ENCODE measurements at regions not wholly inside any gene's neighbourhood (a gene's known extent, or its start where the extent isn't known, plus 50 kb on each side); places are given as distances from the start of the nearest gene placed in this dataset.

- peaks cover 27% of the 10 kb centered on the region for H3K27me3 ChIP-seq (ENCODE audit: low read depth)
- in situ Hi-C loops (cut with MboI; ENCODE audit: low sequenced_read_pairs), result loop anchor here (5.0 to 10.0 kb wide), 4 partner anchors 495 to 1025 kb away; no protein-coding TSS in a partner anchor
Measured at GRCh38 chr11:11789735-11790369, 51.9 kb upstream of the USP47 start.

GRCh38 chr11:11788063-11788710 is 53.6 kb upstream of the USP47 start:
- Histone ChIP-seq H3K27me3 (ENCODE audit: low read depth) (peaks cover 11% of the 10 kb centered on the region), H3K9me3 (no peaks in the 10 kb centered on the region), H3K36me3 (replicated peaks) (no peaks in the 10 kb centered on the region), H3K4me1 (no peaks in the 10 kb centered on the region), H3K4me3 (no peak overlapping the region)
- in situ Hi-C loops (cut with MboI; ENCODE audit: low sequenced_read_pairs), result loop anchor here (5.0 to 10.0 kb wide), 3 partner anchors 761 to 1023 kb away; no protein-coding TSS in a partner anchor
- no peak for DNase-seq (ENCODE audit: low spot score in 2 of 2)

More at GRCh38 chr11:11789735-11790369, 51.9 kb upstream of the USP47 start:
- H3K4me3 ChIP-seq, result no peak overlapping the region
- peak; percentile 6 to 41 for DNase-seq (ENCODE audit: low spot score in 2 of 2)
- no peaks in the 10 kb centered on the region for H3K36me3 ChIP-seq (replicated peaks)
- no peaks in the 10 kb centered on the region for H3K9me3 ChIP-seq
- H3K4me1 ChIP-seq, result no peaks in the 10 kb centered on the region

- H3K36me3 ChIP-seq (replicated peaks), result no peaks in the 10 kb centered on the region
- in situ Hi-C loops (cut with MboI; ENCODE audit: low sequenced_read_pairs), result loop anchor here (5.0 to 10.0 kb wide), 3 partner anchors 760 to 1023 kb away; no protein-coding TSS in a partner anchor
- DNase-seq (ENCODE audit: low spot score in 2 of 2), result peak; percentile 78 to 86
- H3K27me3 ChIP-seq (ENCODE audit: low read depth), result peaks cover 5% of the 10 kb centered on the region; the same call in 1 of the 2 replicates
- no peaks in the 10 kb centered on the region for H3K9me3 ChIP-seq
- no peaks in the 10 kb centered on the region for H3K4me1 ChIP-seq
- H3K4me3 ChIP-seq, result no peak overlapping the region
Measured at GRCh38 chr11:11787305-11788062, 54.3 kb upstream of the USP47 start.

GRCh38 chr11:11786771-11787170 is 55.0 kb upstream of the USP47 start:
- no peaks in the 10 kb centered on the region for H3K36me3 ChIP-seq (replicated peaks)
- H3K9me3 ChIP-seq, result no peaks in the 10 kb centered on the region
- H3K4me3 ChIP-seq, result no peak overlapping the region
- H3K27me3 ChIP-seq (ENCODE audit: low read depth), result no peaks in the 10 kb centered on the region
- no peaks in the 10 kb centered on the region for H3K4me1 ChIP-seq
- peak in 1 of 2 experiments; percentile 12 for DNase-seq (ENCODE audit: low spot score in 2 of 2)
- in situ Hi-C loops (cut with MboI; ENCODE audit: low sequenced_read_pairs), result loop anchor here (5.0 to 10.0 kb wide), 3 partner anchors 759 to 1022 kb away; no protein-coding TSS in a partner anchor

- Histone ChIP-seq H3K4me1 (no peaks in the 10 kb centered on the region), H3K27me3 (ENCODE audit: low read depth) (no peaks in the 10 kb centered on the region), H3K9me3 (no peaks in the 10 kb centered on the region), H3K4me3 (no peak overlapping the region), H3K36me3 (replicated peaks) (no peaks in the 10 kb centered on the region)
- no peak for DNase-seq (ENCODE audit: low spot score in 2 of 2)
- in situ Hi-C loops (cut with MboI; ENCODE audit: low sequenced_read_pairs), result loop anchor here (5.0 to 10.0 kb wide), 3 partner anchors 759 to 1021 kb away; no protein-coding TSS in a partner anchor
Measured at GRCh38 chr11:11786234-11786633, 55.5 kb upstream of the USP47 start.

GRCh38 chr11:11782532-11783110 is 59.2 kb upstream of the USP47 start:
- DNase-seq (ENCODE audit: low spot score in 2 of 2), result no peak
- H3K9me3 ChIP-seq, result no peaks in the 10 kb centered on the region
- H3K36me3 ChIP-seq (replicated peaks), result no peaks in the 10 kb centered on the region
- no peak overlapping the region for H3K4me3 ChIP-seq
- in situ Hi-C loops (cut with MboI; ENCODE audit: low sequenced_read_pairs), result loop anchor here (10.0 kb wide), 2 partner anchors 838 to 1018 kb away; no protein-coding TSS in a partner anchor
- H3K4me1 ChIP-seq, result no peaks in the 10 kb centered on the region
- H3K27me3 ChIP-seq (ENCODE audit: low read depth), result peaks cover 7% of the 10 kb centered on the region

GRCh38 chr11:11780858-11781257 is 60.9 kb upstream of the USP47 start:
- Histone ChIP-seq H3K4me1 (no peaks in the 10 kb centered on the region), H3K4me3 (no peak overlapping the region), H3K9me3 (no peaks in the 10 kb centered on the region), H3K36me3 (replicated peaks) (no peaks in the 10 kb centered on the region), H3K27me3 (ENCODE audit: low read depth) (peaks cover 10% of the 10 kb centered on the region)
- no peak for DNase-seq (ENCODE audit: low spot score in 2 of 2)
- in situ Hi-C loops (cut with MboI; ENCODE audit: low sequenced_read_pairs), result loop anchor here (10.0 kb wide), 2 partner anchors 836 to 1016 kb away; no protein-coding TSS in a partner anchor

GRCh38 chr11:11779975-11780374 is 61.8 kb upstream of the USP47 start:
- in situ Hi-C loops (cut with MboI; ENCODE audit: low sequenced_read_pairs), result loop anchor here (10.0 kb wide), 2 partner anchors 835 to 1015 kb away; no protein-coding TSS in a partner anchor
- Histone ChIP-seq H3K27me3 (ENCODE audit: low read depth) (peaks cover 10% of the 10 kb centered on the region), H3K4me3 (no peak overlapping the region), H3K9me3 (no peaks in the 10 kb centered on the region), H3K4me1 (no peaks in the 10 kb centered on the region), H3K36me3 (replicated peaks) (no peaks in the 10 kb centered on the region)
- no peak for DNase-seq (ENCODE audit: low spot score in 2 of 2)

GRCh38 chr11:11777897-11778296 is 63.9 kb upstream of the USP47 start:
- H3K27me3 ChIP-seq (ENCODE audit: low read depth), result peaks cover 10% of the 10 kb centered on the region
- no peak for DNase-seq (ENCODE audit: low spot score in 2 of 2)
- no peaks in the 10 kb centered on the region for H3K36me3 ChIP-seq (replicated peaks)
- in situ Hi-C loops (cut with MboI; ENCODE audit: low sequenced_read_pairs), result no loop called here
- no peaks in the 10 kb centered on the region for H3K4me1 ChIP-seq
- H3K9me3 ChIP-seq, result no peaks in the 10 kb centered on the region
- H3K4me3 ChIP-seq, result no peak overlapping the region

GRCh38 chr11:11776714-11777113 is 65.1 kb upstream of the USP47 start:
- H3K4me1 ChIP-seq, result no peaks in the 10 kb centered on the region
- no peaks in the 10 kb centered on the region for H3K9me3 ChIP-seq
- no peak overlapping the region for H3K4me3 ChIP-seq
- no peaks in the 10 kb centered on the region for H3K36me3 ChIP-seq (replicated peaks)
- H3K27me3 ChIP-seq (ENCODE audit: low read depth), result peaks cover 10% of the 10 kb centered on the region
- in situ Hi-C loops (cut with MboI; ENCODE audit: low sequenced_read_pairs), result no loop called here
- DNase-seq (ENCODE audit: low spot score in 2 of 2), result no peak

- in situ Hi-C loops (cut with MboI; ENCODE audit: low sequenced_read_pairs), result no loop called here
Measured at GRCh38 chr11:11774928-11775327, 66.8 kb upstream of the USP47 start.

GRCh38 chr11:11772865-11773515 is 68.8 kb upstream of the USP47 start:
- Histone ChIP-seq H3K36me3 (replicated peaks) (no peaks in the 10 kb centered on the region), H3K9me3 (no peaks in the 10 kb centered on the region), H3K27me3 (ENCODE audit: low read depth) (peaks cover 10% of the 10 kb centered on the region; the same call in 1 of the 2 replicates), H3K4me1 (no peaks in the 10 kb centered on the region), H3K4me3 (no peak overlapping the region)
- in situ Hi-C loops (cut with MboI; ENCODE audit: low sequenced_read_pairs), result no loop called here
- no peak for DNase-seq (ENCODE audit: low spot score in 2 of 2)

More at GRCh38 chr11:11774928-11775327, 66.8 kb upstream of the USP47 start:
- Histone ChIP-seq H3K4me1 (no peaks in the 10 kb centered on the region), H3K9me3 (no peaks in the 10 kb centered on the region), H3K27me3 (ENCODE audit: low read depth) (peaks cover 14% of the 10 kb centered on the region), H3K4me3 (no peak overlapping the region), H3K36me3 (replicated peaks) (no peaks in the 10 kb centered on the region)
- DNase-seq (ENCODE audit: low spot score in 2 of 2), result no peak
